ENCODE measurements at regions not wholly inside any gene's neighbourhood (a gene's known extent, or its start where the extent isn't known, plus 50 kb on each side); places are given as distances from the start of the nearest gene placed in this dataset.

DNA sequence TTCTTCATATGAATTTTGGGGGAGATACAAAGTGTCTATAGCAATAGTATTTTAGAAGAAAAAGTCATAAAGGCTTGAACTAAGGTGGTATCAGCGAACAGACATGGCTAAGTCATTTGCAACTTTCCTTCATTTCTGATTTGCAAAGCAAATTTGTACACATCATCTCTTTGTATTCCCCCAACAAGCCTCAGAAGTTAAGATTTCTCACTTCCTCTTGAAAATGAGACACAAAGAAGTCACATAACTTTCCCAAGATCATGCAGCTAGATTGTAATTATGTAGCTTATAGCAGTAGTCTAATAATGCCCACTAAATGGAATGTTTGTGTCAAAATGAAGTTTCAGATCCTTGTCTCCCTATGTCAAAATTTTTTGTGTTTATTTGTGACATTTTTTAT, 709.8 kb upstream of the HS3ST1 start:
- TF ChIP-seq CTCF (IDR thresholded peaks at IDR 0.05): no peak
- TF ChIP-seq EZH2 (IDR thresholded peaks at IDR 0.05; ENCODE audit: borderline replicate concordance, insufficient read depth, low read depth, low read length, poor library complexity, severe bottlenecking): no peak

Data from B cell (primary cell).